HEK293 (cell line): ENCODE measurements at regions not wholly inside any gene's neighbourhood (a gene's known extent, or its start where the extent isn't known, plus 50 kb on each side); places are given as distances from the start of the nearest gene placed in this dataset.

Experiments used
- ZBTB7A ChIP-seq: fragments of 450-650 bp; formaldehyde crosslinking; IDR thresholded peaks from 2 replicates; pipeline ENCODE4 v1.5.1; 2016; ENCODE audit warnings: low read depth, missing biosample characterization, missing genetic modification characterization
- TF ChIP-seq, protein P1 (sequence below): fragments of 450-650 bp; formaldehyde crosslinking; IDR thresholded peaks from 2 replicates; pipeline ENCODE4 v1.5.1; 2016; ENCODE audit warnings: missing biosample characterization, missing genetic modification characterization

DNA sequence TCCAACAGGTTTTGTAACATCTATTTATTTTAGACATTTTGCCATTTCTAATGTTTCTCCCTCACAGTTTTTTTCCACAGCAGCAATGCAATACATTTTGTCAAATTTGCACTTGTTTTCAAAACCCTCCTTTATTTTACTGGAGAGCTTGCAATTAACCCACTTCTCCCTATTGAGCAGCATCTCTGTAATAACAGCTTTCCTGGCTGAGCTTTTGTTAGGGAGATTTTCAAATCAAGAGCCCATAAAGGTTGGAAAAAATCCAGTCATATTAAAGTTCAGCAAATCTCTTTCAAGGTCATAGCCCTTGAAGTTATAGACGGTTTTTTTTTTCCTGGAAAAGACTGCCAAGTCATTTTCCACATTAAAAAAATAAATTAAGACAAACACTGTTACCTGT, 450.6 kb upstream of the TENM3 start:
- TF ChIP-seq, protein P1, sequence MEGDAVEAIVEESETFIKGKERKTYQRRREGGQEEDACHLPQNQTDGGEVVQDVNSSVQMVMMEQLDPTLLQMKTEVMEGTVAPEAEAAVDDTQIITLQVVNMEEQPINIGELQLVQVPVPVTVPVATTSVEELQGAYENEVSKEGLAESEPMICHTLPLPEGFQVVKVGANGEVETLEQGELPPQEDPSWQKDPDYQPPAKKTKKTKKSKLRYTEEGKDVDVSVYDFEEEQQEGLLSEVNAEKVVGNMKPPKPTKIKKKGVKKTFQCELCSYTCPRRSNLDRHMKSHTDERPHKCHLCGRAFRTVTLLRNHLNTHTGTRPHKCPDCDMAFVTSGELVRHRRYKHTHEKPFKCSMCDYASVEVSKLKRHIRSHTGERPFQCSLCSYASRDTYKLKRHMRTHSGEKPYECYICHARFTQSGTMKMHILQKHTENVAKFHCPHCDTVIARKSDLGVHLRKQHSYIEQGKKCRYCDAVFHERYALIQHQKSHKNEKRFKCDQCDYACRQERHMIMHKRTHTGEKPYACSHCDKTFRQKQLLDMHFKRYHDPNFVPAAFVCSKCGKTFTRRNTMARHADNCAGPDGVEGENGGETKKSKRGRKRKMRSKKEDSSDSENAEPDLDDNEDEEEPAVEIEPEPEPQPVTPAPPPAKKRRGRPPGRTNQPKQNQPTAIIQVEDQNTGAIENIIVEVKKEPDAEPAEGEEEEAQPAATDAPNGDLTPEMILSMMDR (tag by site-specific recombination), result no peak
- no peak for TF ChIP-seq ZBTB7A (tag by site-specific recombination)
